H9 (cell line): ENCODE measurements at regions not wholly inside any gene's neighbourhood (a gene's known extent, or its start where the extent isn't known, plus 50 kb on each side); places are given as distances from the start of the nearest gene placed in this dataset.
A peak's percentile ranks its signal among the peaks of the same experiment; 100 is the strongest.

Experiments used
- DNase-seq: peaks from one replicate; pipeline ENCODE4 v3.0.0-alpha.2; 2017
- H2AFZ ChIP-seq: one replicate; pipeline ENCODE4 v1.6.1; 2013; ENCODE audit warnings: mild to moderate bottlenecking, low read length, control low read depth, moderate library complexity
- H2AK5ac ChIP-seq: 2 replicates; pipeline ENCODE4 v1.6.1; 2013; ENCODE audit warnings: low read length, control low read depth, mixed read lengths; ENCODE audit not compliant: insufficient read length
- H2BK120ac ChIP-seq: one replicate; pipeline ENCODE4 v1.6.1; 2013; ENCODE audit warnings: low read depth, mild to moderate bottlenecking, low read length, control low read depth, inconsistent platforms; ENCODE audit not compliant: poor library complexity, severe bottlenecking
- H2BK12ac ChIP-seq: 2 replicates; pipeline ENCODE4 v1.6.1; 2013; ENCODE audit warnings: low read length, control low read depth, mixed read lengths, low read depth; ENCODE audit not compliant: insufficient read length
- H2BK15ac ChIP-seq: 2 replicates; pipeline ENCODE4 v1.6.1; 2013; ENCODE audit warnings: low read depth, low read length, control low read depth
- H2BK20ac ChIP-seq: one replicate; pipeline ENCODE4 v1.6.1; 2013; ENCODE audit warnings: low read depth, mild to moderate bottlenecking, low read length, control low read depth, inconsistent platforms; ENCODE audit not compliant: poor library complexity, severe bottlenecking
- H2BK5ac ChIP-seq: 2 replicates; pipeline ENCODE4 v1.6.1; 2013; ENCODE audit warnings: low read length, control low read depth, mixed read lengths; ENCODE audit not compliant: insufficient read length
- H3K14ac ChIP-seq: 2 replicates; pipeline ENCODE4 v1.6.1; 2013; ENCODE audit warnings: low read length, control low read depth; ENCODE audit not compliant: insufficient read depth
- H3K18ac ChIP-seq: 2 replicates; pipeline ENCODE4 v1.6.1; 2013; ENCODE audit warnings: low read depth, mild to moderate bottlenecking, mixed read lengths, low read length, control low read depth; ENCODE audit not compliant: insufficient read length
- H3K23ac ChIP-seq: 2 replicates; pipeline ENCODE4 v1.6.1; 2013; ENCODE audit warnings: low read length, control low read depth, mixed read lengths, low read depth; ENCODE audit not compliant: insufficient read length
- H3K23me2 ChIP-seq: 2 replicates; pipeline ENCODE4 v1.6.1; 2013; ENCODE audit warnings: low read depth, mild to moderate bottlenecking, mixed read lengths, low read length, control low read depth; ENCODE audit not compliant: insufficient read length, poor library complexity, severe bottlenecking
- H3K27ac ChIP-seq: 2 replicates; pipeline ENCODE4 v1.5.1; 2013; ENCODE audit warnings: low read length, control low read depth, mixed read lengths, low read depth; ENCODE audit not compliant: insufficient read length
- H3K27me3 ChIP-seq: 2 replicates; pipeline ENCODE4 v1.6.1; 2013; ENCODE audit warnings: low read length, control low read depth, inconsistent platforms; ENCODE audit not compliant: insufficient read depth
- H3K4ac ChIP-seq: 2 replicates; pipeline ENCODE4 v1.6.1; 2013; ENCODE audit warnings: low read depth, mild to moderate bottlenecking, control low read depth, inconsistent platforms, low read length, moderate library complexity
- H3K4me1 ChIP-seq: 2 replicates; pipeline ENCODE4 v1.6.1; 2013; ENCODE audit warnings: low read length, control low read depth, inconsistent platforms; ENCODE audit not compliant: insufficient read depth
- H3K4me2 ChIP-seq: 2 replicates; pipeline ENCODE4 v1.6.1; 2013; ENCODE audit warnings: low read length, control low read depth, mixed read lengths; ENCODE audit not compliant: insufficient read length, insufficient read depth
- H3K56ac ChIP-seq: 2 replicates; pipeline ENCODE4 v1.6.1; 2013; ENCODE audit warnings: low read depth, mild to moderate bottlenecking, mixed read lengths, low read length, control low read depth; ENCODE audit not compliant: insufficient read length
- H3K79me1 ChIP-seq: 2 replicates; pipeline ENCODE4 v1.6.1; 2013; ENCODE audit warnings: low read depth, mild to moderate bottlenecking, moderate library complexity, low read length, control low read depth, inconsistent platforms; ENCODE audit not compliant: insufficient read depth, poor library complexity, severe bottlenecking
- H3K79me2 ChIP-seq: 2 replicates; pipeline ENCODE4 v1.6.1; 2013; ENCODE audit warnings: low read length, control low read depth, inconsistent platforms; ENCODE audit not compliant: insufficient read depth
- H3K9ac ChIP-seq: 2 replicates; pipeline ENCODE4 v1.6.1; 2013; ENCODE audit warnings: low read length, control low read depth, mixed read lengths; ENCODE audit not compliant: insufficient read length; ENCODE audit errors: extremely low read depth
- H3K9me3 ChIP-seq: one replicate; pipeline ENCODE4 v1.6.1; 2013; ENCODE audit warnings: low read depth, low read length, inconsistent platforms; ENCODE audit not compliant: control insufficient read depth
- H3T11ph ChIP-seq: one replicate; pipeline ENCODE4 v1.6.1; 2013; ENCODE audit warnings: mild to moderate bottlenecking, low read length, control low read depth, inconsistent platforms
- H4K20me1 ChIP-seq: one replicate; pipeline ENCODE4 v1.6.1; 2013; ENCODE audit not compliant: control insufficient read depth, insufficient read length, insufficient read depth
- H4K5ac ChIP-seq: 2 replicates; pipeline ENCODE4 v1.6.1; 2013; ENCODE audit warnings: low read depth, mild to moderate bottlenecking, mixed read lengths, low read length, control low read depth; ENCODE audit not compliant: insufficient read length
- H4K8ac ChIP-seq: replicated peaks from 2 replicates; pipeline ENCODE4 v1.6.1; 2013; ENCODE audit warnings: low read length, control low read depth, mixed read lengths, low read depth; ENCODE audit not compliant: insufficient read length
- H4K91ac ChIP-seq: 2 replicates; pipeline ENCODE4 v1.6.1; 2013; ENCODE audit warnings: low read depth, mild to moderate bottlenecking, moderate library complexity, mixed read lengths, low read length, control low read depth; ENCODE audit not compliant: insufficient read length
- H3K27ac Mint-ChIP-seq, 3 experiments: 2 replicates in 2 of 3; 3 replicates in 1 of 3; pipeline ENCODE4 v1.8.0; 2020 to 2021; ENCODE audit warnings: mixed read lengths in 3 of 3, mild to moderate bottlenecking in 1 of 3, moderate library complexity in 1 of 3
- H3K27me3 Mint-ChIP-seq: 2 replicates; pipeline ENCODE4 v1.8.0; 2021; ENCODE audit warnings: low read depth, mild to moderate bottlenecking, moderate library complexity, mixed read lengths
- H3K36me3 Mint-ChIP-seq, 3 experiments: 2 replicates in 2 of 3; 3 replicates in 1 of 3; pipeline ENCODE4 v1.8.0; 2020 to 2021; ENCODE audit warnings: low read depth in 3 of 3, mixed read lengths in 3 of 3; ENCODE audit not compliant: insufficient read depth in 1 of 3
- H3K4me1 Mint-ChIP-seq, 2 experiments: 2 replicates each; pipeline ENCODE4 v1.8.0; 2020; ENCODE audit warnings: mixed read lengths in 2 of 2
- H3K4me3 Mint-ChIP-seq, 2 experiments: 2 replicates in 1 of 2; 3 replicates in 1 of 2; pipeline ENCODE4 v1.8.0; 2020 to 2021; ENCODE audit warnings: mild to moderate bottlenecking in 2 of 2, mixed read lengths in 2 of 2, moderate library complexity in 1 of 2
- H3K9me3 Mint-ChIP-seq, 2 experiments: 2 replicates in 1 of 2; 3 replicates in 1 of 2; pipeline ENCODE4 v1.8.0; 2020; ENCODE audit warnings: mild to moderate bottlenecking in 2 of 2, mixed read lengths in 2 of 2, moderate library complexity in 1 of 2
- CTCF ChIP-seq: fragments of 200-600 bp; sonication (generic); conservative IDR thresholded peaks from 3 replicates; pipeline ENCODE4 v1.8.0; 2021; ENCODE audit warnings: antibody characterized with exemption, mild to moderate bottlenecking
- WGBS: extraction: QIAGEN DNeasy Blood & Tissue Kit; methylation state at CpG from one replicate; pipeline ENCODE4 v1.1.7; 2013; ENCODE audit warnings: missing lambda C conversion rate, low lambda C conversion rate, mixed read lengths; ENCODE audit not compliant: insufficient read length; ENCODE audit errors: extremely low coverage; 5-methylcytosine and 5-hydroxymethylcytosine counted together

- Histone ChIP-seq H3K27me3 (no peaks in the 10 kb centered on the region), H3T11ph (no peak overlapping the region), H4K20me1 (no peaks in the 10 kb centered on the region), H2BK5ac (no peak overlapping the region), H3K4me1 (no peaks in the 10 kb centered on the region; the same call in 1 of the 2 replicates), H2BK15ac (no peak overlapping the region), H4K91ac (no peak overlapping the region), H2BK20ac (no peak overlapping the region), H3K9me3 (peaks cover 8% of the 10 kb centered on the region), H2AK5ac (no peak overlapping the region), H3K9ac (no peak overlapping the region), H3K27ac (no peak overlapping the region), H3K18ac (no peak overlapping the region), H3K23ac (no peak overlapping the region), H4K8ac (no peak overlapping the region), H3K4ac (no peak overlapping the region), H2AFZ (peak overlapping the region; percentile 24), H3K79me1 (no peaks in the 10 kb centered on the region), H3K79me2 (no peaks in the 10 kb centered on the region), H3K14ac (no peak overlapping the region), H2BK12ac (no peak overlapping the region), H2BK120ac (no peak overlapping the region), H3K4me2 (no peak overlapping the region), H3K56ac (no peak overlapping the region), H3K23me2 (no peaks in the 10 kb centered on the region), H4K5ac (no peak overlapping the region)
- Mint-ChIP-seq H3K4me3 (no peak overlapping the region), H3K9me3 (peaks cover 20 to 21% of the 10 kb centered on the region in 2 experiments), H3K4me1 (peaks cover 10 to 11% of the 10 kb centered on the region in 2 experiments), H3K27me3 (peaks cover 1% of the 10 kb centered on the region), H3K36me3 (peaks cover 11 to 19% (median 18%) of the 10 kb centered on the region in 3 experiments), H3K27ac (peak overlapping the region in 1 of 3 experiments; percentile 32; a peak in 1 of 7 replicates)
- whole genome bisulfite sequencing, result no CpG with 5 or more reads among the region's 5 CpGs
- no peak for TF ChIP-seq CTCF
- DNase-seq, result peak; percentile 38
These were observed 61.1 kb upstream of the GPD1L start for GRCh38 chr3:32045091-32045915.
